Ovary (tissue), 3 donors: ENCODE measurements at regions not wholly inside any gene's neighbourhood (a gene's known extent, or its start where the extent isn't known, plus 50 kb on each side); places are given as distances from the start of the nearest gene placed in this dataset.

Experiments used
- CTCF ChIP-seq, 3 donors: fragments of 450-650 bp in 2 of 3; fragments of 200-600 bp in 1 of 3; IDR thresholded peaks; one replicate each; pipeline versions ENCODE4 v1.5.1 to v1.8.0; 2016 to 2022; ENCODE audit warnings: antibody characterized with exemption in 3 of 3, mild to moderate bottlenecking in 1 of 3
- EP300 ChIP-seq: sonication (generic); formaldehyde crosslinking; IDR thresholded peaks from one replicate; pipeline ENCODE4 v1.6.1; 2017; ENCODE audit warnings: antibody characterized with exemption
- POLR2A ChIP-seq: fragments of 450-650 bp; IDR thresholded peaks from one replicate; pipeline ENCODE4 v1.6.1; 2017; ENCODE audit warnings: antibody characterized with exemption, mild to moderate bottlenecking, moderate library complexity
- donor health status: DM: no; HTN: no; CAD: no.

DNA sequence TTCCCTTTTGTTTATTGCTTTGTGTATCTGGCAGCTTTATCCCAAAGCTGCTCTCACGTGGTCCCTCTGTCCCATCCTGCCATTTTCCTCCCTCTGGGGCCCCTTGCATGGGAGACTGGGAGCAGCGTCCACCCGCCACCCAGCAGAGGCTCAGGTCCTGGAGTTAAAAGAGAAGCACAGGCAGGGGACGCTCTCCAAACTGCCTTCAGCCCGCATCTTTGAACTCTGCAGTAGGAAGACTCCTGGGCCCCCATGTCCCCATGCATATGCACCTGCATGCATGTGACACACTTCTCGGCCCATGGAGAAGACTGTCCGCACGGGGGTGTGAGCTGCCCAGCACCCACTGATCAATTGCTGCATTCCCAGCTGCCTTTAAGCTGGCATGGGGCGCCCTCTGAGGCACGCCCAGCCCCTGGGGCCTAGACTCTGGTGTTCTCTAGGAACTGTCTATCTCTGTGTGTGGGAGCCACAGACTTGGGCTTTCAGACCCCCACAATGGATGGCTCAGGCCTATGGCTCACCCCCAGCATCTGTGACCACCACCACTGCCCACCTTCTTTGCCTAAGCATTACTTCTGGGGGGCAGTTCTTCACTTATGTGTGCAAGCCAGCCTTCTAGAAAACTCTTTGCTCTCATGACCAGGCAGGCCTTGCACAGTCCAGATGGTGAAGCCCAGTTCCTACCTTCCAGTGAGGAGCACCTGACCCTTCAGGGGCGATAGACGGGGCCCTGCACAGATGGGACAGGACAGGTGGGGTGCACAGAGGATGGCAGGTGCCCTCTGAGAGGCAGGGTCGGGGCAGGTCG is 96.1 kb upstream of the DIO3 start:
- no peak for TF ChIP-seq CTCF (IDR thresholded peaks at IDR 0.05)
- no peak for TF ChIP-seq POLR2A
- no peak for TF ChIP-seq EP300
